Mucosa of rectum (tissue), 2 donors: ENCODE measurements at regions not wholly inside any gene's neighbourhood (a gene's known extent, or its start where the extent isn't known, plus 50 kb on each side); places are given as distances from the start of the nearest gene placed in this dataset.

Source experiments
- H3K27ac ChIP-seq, 2 donors: one replicate each; pipeline ENCODE4 v1.7.0; 2013; ENCODE audit warnings: inconsistent platforms in 2 of 2, low read depth in 2 of 2, low read length in 2 of 2
- H3K27me3 ChIP-seq, 2 donors: one replicate each; pipeline ENCODE4 v1.7.0; 2013; ENCODE audit warnings: low read length in 2 of 2; ENCODE audit not compliant: control insufficient read depth in 2 of 2, insufficient read depth in 2 of 2
- H3K36me3 ChIP-seq, 2 donors: one replicate each; pipeline ENCODE4 v1.7.0; 2013; ENCODE audit warnings: low read length in 2 of 2; ENCODE audit not compliant: control insufficient read depth in 2 of 2, insufficient read depth in 2 of 2
- H3K4me1 ChIP-seq, 2 donors: one replicate each; pipeline ENCODE4 v1.7.0; 2013; ENCODE audit warnings: low read length in 2 of 2, mild to moderate bottlenecking in 1 of 2; ENCODE audit not compliant: control insufficient read depth in 2 of 2, insufficient read depth in 2 of 2
- H3K4me3 ChIP-seq, 2 donors: one replicate each; pipeline ENCODE4 v1.7.0; 2013; ENCODE audit warnings: low read length in 2 of 2
- H3K9ac ChIP-seq, 2 donors: one replicate each; pipeline ENCODE4 v1.7.0; 2013; ENCODE audit warnings: low read length in 2 of 2, low read depth in 1 of 2, mild to moderate bottlenecking in 1 of 2
- H3K9me3 ChIP-seq, 2 donors: one replicate each; pipeline ENCODE4 v1.7.0; 2013; ENCODE audit warnings: low read length in 2 of 2; ENCODE audit not compliant: control insufficient read depth in 2 of 2
- donor health status: healthy.
- donor health status: Normal muscosa, but diverticular disease.

- Histone ChIP-seq H3K4me3 (no peak overlapping the region), H3K36me3 (no peaks in the 10 kb centered on the region), H3K4me1 (no peaks in the 10 kb centered on the region), H3K9me3 (no peaks in the 10 kb centered on the region), H3K9ac (no peak overlapping the region), H3K27me3 (no peaks in the 10 kb centered on the region), H3K27ac (no peak overlapping the region)
Measured at GRCh38 chr10:128915630-128916029, 551.4 kb upstream of the MGMT start.

DNA sequence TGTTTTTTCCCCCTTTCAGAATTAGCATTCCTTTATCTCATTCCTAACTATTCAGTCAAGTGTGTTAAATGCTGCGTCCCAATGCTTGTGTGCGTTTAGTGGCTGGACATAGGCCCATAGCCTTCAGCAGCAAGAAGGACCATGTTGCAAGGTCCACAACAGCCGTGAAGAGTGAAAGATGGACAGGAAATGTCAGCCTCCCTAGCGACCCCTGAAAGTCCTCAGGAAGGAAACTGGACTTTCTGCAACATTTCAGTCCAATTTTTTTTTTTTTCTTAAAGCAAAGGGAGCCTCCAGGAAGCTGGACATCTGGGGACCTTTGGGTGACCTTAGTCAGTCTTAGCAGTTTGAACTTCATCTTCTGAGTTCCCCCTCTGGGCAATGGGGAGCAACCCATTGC, 550.7 kb upstream of the MGMT start:
- no peak overlapping the region for H3K9ac ChIP-seq
- H3K27me3 ChIP-seq = no peaks in the 10 kb centered on the region
- no peak overlapping the region for H3K27ac ChIP-seq
- H3K36me3 ChIP-seq = no peaks in the 10 kb centered on the region
- no peaks in the 10 kb centered on the region for H3K4me1 ChIP-seq
- H3K9me3 ChIP-seq = no peaks in the 10 kb centered on the region
- H3K4me3 ChIP-seq = no peak overlapping the region

DNA sequence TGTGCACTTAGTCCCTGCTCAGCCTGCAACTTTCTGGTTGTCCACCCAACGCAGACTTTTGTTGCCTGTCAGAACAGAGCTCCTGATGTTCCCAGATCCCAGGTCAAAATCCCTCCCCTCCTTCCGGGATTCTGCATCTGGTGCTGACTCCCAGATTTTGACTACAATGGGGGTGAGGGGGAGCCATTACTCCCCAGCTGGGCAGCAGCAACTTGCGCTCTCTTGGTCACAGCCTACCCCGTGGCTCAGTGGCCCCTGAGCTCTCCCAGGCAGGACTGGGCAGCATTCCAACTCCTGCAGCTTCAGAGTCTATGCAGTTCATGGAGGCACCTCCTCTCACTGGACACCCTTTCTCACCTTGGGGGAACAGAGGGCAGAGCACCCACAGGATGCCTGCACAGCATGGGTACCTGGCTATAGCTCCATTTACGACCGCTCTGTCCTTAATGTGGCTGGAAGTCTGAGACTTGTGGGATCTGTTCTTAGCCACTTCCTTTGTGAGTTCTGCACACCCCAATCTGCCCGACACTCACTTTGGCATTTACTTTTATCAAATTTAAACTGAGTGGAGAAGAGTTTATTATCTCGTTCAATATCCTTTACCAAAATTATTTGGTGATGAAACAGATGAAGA, 545.5 kb upstream of the MGMT start:
- Histone ChIP-seq H3K9me3 (no peaks in the 10 kb centered on the region), H3K4me1 (no peaks in the 10 kb centered on the region), H3K4me3 (no peak overlapping the region), H3K27ac (no peak overlapping the region), H3K9ac (no peak overlapping the region), H3K36me3 (no peaks in the 10 kb centered on the region), H3K27me3 (no peaks in the 10 kb centered on the region)

- Histone ChIP-seq H3K4me3 (no peak overlapping the region), H3K27me3 (no peaks in the 10 kb centered on the region), H3K9me3 (no peaks in the 10 kb centered on the region), H3K36me3 (no peaks in the 10 kb centered on the region), H3K27ac (no peak overlapping the region), H3K4me1 (no peaks in the 10 kb centered on the region), H3K9ac (no peak overlapping the region)
Measured at GRCh38 chr10:128922172-128922571, 544.9 kb upstream of the MGMT start.

- H3K4me3 ChIP-seq = no peak overlapping the region
- no peaks in the 10 kb centered on the region for H3K4me1 ChIP-seq
- H3K27me3 ChIP-seq = no peaks in the 10 kb centered on the region
- no peaks in the 10 kb centered on the region for H3K36me3 ChIP-seq
- no peaks in the 10 kb centered on the region for H3K9me3 ChIP-seq
- no peak overlapping the region for H3K9ac ChIP-seq
- no peak overlapping the region for H3K27ac ChIP-seq
Measured at GRCh38 chr10:128922619-128923196, 544.3 kb upstream of the MGMT start.

DNA sequence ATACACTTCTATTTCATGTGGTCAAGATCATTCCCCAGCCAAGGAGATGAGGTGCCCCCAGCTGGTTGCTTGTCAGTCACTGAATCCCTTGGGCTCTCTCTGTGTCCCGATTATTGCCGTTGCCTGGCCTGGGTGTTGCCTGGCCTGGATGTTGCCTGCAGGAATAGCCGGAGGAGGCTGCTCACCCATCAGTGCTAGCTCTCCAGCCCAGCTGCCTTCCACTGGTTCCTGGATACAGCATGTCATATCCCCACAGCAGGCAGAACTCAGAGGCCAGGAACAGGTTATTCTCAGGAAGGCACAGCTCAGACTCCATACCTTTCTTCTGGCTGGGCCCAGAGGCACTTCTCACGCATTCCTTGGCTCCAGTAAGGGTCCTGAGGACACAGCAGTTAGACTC, 542.1 kb upstream of the MGMT start:
- Histone ChIP-seq H3K4me1 (no peaks in the 10 kb centered on the region), H3K4me3 (no peak overlapping the region), H3K27me3 (no peaks in the 10 kb centered on the region), H3K9ac (no peak overlapping the region), H3K27ac (no peak overlapping the region), H3K9me3 (no peaks in the 10 kb centered on the region), H3K36me3 (no peaks in the 10 kb centered on the region)

- H3K4me3 ChIP-seq = no peak overlapping the region
- no peak overlapping the region for H3K27ac ChIP-seq
- H3K4me1 ChIP-seq = no peaks in the 10 kb centered on the region
- no peak overlapping the region for H3K9ac ChIP-seq
- H3K27me3 ChIP-seq = no peaks in the 10 kb centered on the region
- no peaks in the 10 kb centered on the region for H3K36me3 ChIP-seq
- no peaks in the 10 kb centered on the region for H3K9me3 ChIP-seq
Measured at GRCh38 chr10:128926711-128927110, 540.3 kb upstream of the MGMT start.

GRCh38 chr10:128927497-128928161, 539.4 kb upstream of the MGMT start:
- Histone ChIP-seq H3K4me3 (no peak overlapping the region), H3K36me3 (no peaks in the 10 kb centered on the region), H3K4me1 (no peaks in the 10 kb centered on the region), H3K27me3 (no peaks in the 10 kb centered on the region), H3K9ac (no peak overlapping the region), H3K9me3 (no peaks in the 10 kb centered on the region), H3K27ac (no peak overlapping the region)

DNA sequence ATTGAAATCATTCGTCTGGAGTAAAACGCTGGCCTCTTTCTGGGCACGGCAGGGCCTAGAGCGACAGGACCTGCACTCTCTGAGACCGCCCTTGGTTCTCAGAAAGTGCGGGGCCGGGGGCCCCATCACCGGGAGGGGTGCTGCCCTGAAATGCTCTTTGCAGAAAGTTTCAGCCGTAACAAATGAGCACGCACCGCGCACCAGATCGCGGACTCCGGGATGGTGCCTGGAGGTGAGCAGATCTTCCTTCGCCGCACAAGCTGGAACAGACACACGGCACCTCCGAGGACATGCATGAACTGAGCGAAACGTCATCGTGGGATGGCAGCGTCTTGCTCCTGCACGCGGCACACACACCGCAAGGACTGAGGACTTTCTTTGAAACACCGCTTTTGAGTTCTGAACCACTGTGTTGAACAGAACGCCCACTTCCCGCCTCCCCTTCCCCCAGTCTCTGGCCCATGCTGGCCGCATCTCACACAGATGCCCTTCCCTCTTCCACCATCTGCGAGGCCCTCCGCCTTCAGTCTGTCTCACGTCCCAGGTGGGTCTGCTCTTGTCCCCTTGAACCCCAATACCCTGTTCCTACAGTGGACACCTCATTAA, 538.7 kb upstream of the MGMT start:
- no peak overlapping the region for H3K9ac ChIP-seq
- no peak overlapping the region for H3K27ac ChIP-seq
- H3K27me3 ChIP-seq = no peaks in the 10 kb centered on the region
- no peaks in the 10 kb centered on the region for H3K36me3 ChIP-seq
- no peaks in the 10 kb centered on the region for H3K9me3 ChIP-seq
- H3K4me3 ChIP-seq = no peak overlapping the region
- no peaks in the 10 kb centered on the region for H3K4me1 ChIP-seq

DNA sequence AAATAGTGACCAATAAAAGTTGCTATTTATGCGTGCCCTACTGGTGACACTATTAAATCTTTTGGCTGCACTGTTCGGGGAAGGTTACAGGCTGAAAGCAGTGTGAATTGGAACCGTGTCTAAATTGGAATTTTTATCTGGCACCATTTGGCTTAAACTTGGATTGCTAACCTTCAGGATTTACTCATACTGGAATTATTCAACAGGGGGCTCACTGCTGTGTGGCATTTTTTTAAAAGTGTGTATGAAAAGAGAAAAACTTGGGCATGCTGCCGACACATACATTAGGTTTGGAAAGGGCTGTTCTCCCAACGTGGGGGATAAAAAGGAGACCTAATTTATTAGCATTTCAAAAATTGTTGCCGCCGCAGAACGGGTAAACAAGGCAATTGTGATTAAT, 537.9 kb upstream of the MGMT start:
- Histone ChIP-seq H3K36me3 (no peaks in the 10 kb centered on the region), H3K27ac (no peak overlapping the region), H3K9ac (no peak overlapping the region), H3K9me3 (no peaks in the 10 kb centered on the region), H3K4me1 (no peaks in the 10 kb centered on the region), H3K4me3 (no peak overlapping the region), H3K27me3 (no peaks in the 10 kb centered on the region)
